ENCODE measurements at regions not wholly inside any gene's neighbourhood (a gene's known extent, or its start where the extent isn't known, plus 50 kb on each side); places are given as distances from the start of the nearest gene placed in this dataset.

GRCh38 chr12:72197790-72198189 lies 74.4 kb upstream of the TRHDE start:
- TF ChIP-seq EZH2 (IDR thresholded peaks at IDR 0.05) (no peak), POLR2AphosphoS5 (IDR thresholded peaks at IDR 0.05; ENCODE audit: borderline replicate concordance, low read depth, low read length) (no peak), FOXP2 (optimal IDR thresholded peaks at IDR 0.05; ENCODE audit: control extremely low read depth, extremely low read length, insufficient read depth) (no peak)

All from SK-N-MC (cell line).